Fibroblast of the conjunctiva (primary cell): ENCODE measurements at regions not wholly inside any gene's neighbourhood (a gene's known extent, or its start where the extent isn't known, plus 50 kb on each side); places are given as distances from the start of the nearest gene placed in this dataset.

Source experiments
- DNase-seq: peaks from one replicate; pipeline ENCODE4 v3.0.0-alpha.2; 2010; ENCODE audit warnings: low read depth

DNA sequence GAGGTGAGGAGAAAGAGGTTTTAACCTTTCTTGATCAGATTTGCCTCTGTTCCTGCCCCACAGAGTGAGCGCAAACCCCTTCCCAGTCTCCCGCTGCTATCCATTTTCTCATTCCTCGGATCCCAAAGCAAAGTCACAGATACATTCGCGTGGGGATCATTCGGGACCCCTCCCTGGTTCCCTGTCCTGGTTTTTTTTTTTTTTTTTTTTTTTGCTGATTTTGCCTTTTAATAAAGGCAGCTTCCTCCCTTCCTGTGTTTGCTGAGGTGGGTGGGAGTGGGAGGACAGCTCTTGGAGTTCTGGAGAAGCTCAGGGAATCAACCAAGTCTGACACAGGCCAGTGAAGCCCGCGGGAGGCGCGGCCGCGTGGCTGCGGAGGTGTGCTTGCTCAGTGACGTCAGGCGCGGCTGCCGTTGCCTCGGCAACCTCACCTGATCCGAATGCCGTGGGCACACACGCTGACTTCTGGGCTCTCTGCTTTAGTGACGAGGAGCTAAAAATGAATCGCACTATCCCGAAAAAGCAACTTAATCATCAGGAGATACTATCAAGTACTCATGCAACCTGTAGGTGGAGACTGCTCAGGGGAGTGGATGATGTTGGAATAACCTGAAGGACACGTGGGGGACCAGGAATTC is 106.4 kb downstream of the TBX19 start:
- no peak for DNase-seq

DNA sequence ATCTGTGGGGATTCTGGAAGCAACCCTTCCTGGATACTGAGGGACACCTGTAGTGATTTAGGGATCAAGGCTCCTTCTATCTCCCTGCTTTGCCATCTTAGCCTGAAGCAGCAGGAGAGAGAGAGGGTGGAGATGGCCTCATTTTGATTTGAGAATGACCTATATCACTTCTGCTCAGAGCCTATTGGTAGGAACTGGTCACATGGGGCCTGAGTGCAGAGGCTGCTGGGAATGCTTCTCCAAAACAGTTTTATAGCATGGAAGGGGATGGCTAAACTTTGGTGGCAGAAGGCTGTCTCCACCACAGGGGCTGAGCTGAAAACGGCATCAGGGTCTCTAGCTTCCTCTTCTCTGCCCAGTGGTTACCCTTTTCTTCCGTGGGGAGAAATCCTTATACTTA is 105.8 kb downstream of the TBX19 start:
- DNase-seq, result no peak

DNA sequence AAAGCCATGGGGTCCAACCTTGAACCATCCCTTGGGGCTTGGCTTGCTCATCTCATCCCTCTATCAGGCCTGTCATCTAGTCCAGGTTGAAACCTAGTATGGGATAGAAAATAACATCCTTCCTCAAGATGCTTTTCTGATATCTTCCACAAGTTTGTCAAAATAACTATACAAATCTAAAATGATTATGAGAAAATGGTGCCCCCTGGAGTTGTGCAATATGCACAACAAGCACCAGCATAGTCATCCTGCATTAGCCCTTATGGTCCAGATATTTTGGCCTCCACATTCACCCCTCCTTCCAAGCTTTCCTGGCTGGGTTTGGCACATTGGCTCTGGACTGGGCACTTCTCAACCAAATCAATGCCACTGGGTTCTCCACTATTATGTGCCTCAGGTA is 101.2 kb downstream of the TBX19 start:
- DNase-seq, result no peak

- DNase-seq, result no peak
These were observed 100.3 kb downstream of the TBX19 start for GRCh38 chr1:168380945-168381344.

GRCh38 chr1:168379104-168379860 is 98.6 kb downstream of the TBX19 start:
- no peak for DNase-seq

GRCh38 chr1:168375566-168376300 is 95.1 kb downstream of the TBX19 start:
- no peak for DNase-seq

DNA sequence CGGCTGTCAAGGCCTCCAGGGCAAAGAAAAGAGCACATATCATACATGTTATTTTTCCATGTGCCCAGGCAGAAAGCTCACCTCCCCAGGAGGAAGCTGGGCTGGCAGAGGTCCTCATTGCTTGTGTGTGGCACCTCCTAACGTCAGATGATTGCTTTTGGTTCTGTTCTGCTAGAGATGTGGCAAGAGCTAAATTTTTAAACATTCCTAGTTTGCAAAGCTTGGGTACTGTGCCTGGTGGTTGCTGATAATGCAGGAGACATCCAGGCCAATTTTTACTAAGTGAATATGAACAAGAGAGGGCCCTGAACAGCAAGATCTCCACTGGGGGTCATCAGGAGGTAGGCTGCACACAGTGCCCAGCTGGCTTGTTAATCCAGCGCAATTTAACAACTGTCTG is 93.9 kb downstream of the TBX19 start:
- DNase-seq, result no peak

GRCh38 chr1:168373869-168374268 is 93.2 kb downstream of the TBX19 start:
- DNase-seq, result no peak

DNA sequence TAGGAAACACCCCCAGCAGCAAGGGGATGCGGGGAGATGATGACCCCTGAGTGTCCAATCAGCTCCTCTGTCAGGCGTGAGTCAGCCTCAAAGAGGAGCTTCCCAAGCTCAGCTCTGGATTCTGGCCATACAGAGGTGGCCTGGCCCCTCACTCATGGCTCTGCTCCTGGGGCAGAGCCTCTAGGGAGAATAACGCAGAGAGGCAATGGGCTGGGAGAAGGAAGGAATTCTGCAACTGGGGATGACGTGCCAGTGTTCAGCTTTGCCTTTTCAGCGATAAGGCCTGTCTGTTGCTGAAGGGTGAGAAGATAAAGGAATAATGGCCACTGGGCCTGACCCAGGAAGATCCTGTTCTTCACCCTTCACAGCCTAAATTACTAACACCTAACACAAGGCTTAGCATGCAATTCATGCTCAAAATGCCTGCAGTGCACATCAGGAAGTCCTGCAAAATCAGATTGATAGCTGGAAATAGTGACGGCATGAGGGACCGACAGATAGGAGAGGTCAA is 92.2 kb downstream of the TBX19 start:
- no peak for DNase-seq

DNA sequence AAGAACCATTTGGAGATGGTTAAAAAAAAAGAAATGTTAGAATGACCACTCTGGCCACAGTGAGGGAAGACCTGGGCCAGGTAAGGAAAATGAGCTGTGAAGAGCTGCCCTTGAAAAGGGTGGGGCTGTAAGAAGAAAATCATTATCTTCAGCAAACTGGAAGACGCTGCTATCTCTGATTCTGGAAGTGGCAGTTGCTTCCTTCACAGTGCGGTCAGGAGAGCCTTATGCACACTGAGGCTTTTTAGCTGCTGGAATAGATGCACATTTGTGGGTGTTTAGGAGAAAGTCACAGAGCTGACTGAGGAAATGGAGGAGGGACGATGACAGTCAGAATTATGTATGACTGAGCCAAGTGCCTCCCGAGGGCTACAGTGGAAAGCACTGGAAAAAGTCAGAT is 91.6 kb downstream of the TBX19 start:
- DNase-seq, result no peak

DNA sequence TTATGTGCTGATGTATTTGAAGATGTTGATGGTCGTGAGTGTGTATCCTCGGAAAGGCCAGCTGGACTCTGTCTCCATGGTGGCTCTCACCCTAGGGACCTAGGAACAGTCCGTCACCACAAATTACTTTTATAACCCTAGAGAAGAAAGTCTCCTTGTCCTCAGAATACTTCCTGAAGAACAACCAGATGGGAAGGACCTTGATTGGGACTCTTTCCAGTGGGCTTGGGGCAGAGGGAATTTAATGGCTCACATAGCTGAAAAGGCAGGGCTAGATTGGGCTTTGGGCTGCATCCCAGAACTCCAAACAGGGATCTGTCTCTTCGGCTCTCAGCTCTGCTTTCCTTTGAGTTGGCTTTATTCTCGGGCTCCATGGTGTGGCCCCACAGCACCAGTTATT is 90.8 kb downstream of the TBX19 start:
- DNase-seq, result no peak

- DNase-seq, result no peak
These were observed 89.9 kb downstream of the TBX19 start for GRCh38 chr1:168370586-168370985.

- no peak for DNase-seq
These were observed 89.0 kb downstream of the TBX19 start for GRCh38 chr1:168369655-168370054.

- no peak for DNase-seq
These were observed 87.5 kb downstream of the TBX19 start for GRCh38 chr1:168368131-168368530.

GRCh38 chr1:168365719-168366479 is 85.2 kb downstream of the TBX19 start:
- DNase-seq, result no peak
